SHP77 (cell line): ENCODE measurements at regions not wholly inside any gene's neighbourhood (a gene's known extent, or its start where the extent isn't known, plus 50 kb on each side); places are given as distances from the start of the nearest gene placed in this dataset.
A peak's percentile ranks its signal among the peaks of the same experiment; 100 is the strongest.

Experiments used
- DNase-seq, 2 experiments: peaks; one replicate each; lab custom pipeline; 2025; lab: John Stamatoyannopoulos, UW

DNA sequence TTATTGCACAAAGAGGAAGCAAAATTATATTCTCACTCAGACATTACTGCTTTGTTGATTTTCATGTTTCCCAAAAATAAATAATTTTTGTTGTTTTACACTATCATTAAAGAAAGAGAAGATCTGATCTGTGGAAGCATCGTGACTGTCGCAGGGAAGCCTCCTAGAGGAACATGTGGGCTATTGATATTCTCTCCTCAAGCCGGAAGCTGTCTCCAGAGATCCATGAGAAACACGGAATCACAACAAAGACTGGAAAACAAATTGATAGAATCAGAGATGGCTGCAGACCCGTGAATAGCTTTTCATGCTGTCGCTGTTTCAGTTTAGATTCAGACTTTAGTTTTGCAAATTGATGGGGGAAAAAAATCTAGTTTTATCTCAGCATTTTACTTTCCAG lies 235.2 kb upstream of the TMPO start:
- no peak for DNase-seq

DNA sequence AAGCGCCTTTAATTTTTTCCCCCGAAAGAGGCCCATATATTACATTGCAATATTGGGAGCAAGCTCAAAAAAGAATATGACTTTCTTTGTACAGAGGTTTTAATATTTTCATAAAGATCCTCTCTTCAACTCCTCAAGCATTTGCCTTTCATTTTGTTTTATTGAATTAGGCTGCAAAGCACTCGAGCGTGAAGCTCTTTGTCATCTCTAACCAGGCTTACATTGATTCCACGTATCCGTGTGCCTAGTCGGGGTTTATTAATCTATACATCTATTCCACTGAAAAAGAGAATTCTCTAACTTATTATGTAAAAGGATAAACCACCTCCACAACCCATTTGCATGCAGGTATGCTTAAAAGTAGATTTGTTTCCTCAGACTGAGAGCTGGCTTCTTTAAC lies 234.8 kb upstream of the TMPO start:
- DNase-seq, result no peak

DNA sequence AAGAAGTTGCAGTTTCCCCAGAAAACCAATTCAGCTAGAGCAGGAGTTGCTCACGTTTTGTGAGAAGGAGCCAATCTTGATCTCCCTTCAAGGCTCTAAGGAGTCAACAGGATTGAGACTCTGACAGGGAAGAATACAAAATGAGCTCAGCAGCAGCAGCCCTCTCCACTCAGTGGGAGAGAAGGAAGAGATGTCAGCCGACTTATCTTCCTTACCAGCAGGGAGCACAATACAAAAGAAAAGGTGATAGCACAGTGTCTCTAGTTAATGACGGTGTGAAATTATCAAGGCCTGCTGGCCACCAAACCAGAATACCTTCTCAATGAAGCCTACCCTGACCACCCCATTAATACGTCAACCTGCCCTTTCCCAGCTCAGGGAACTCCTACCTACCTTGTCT lies 223.6 kb upstream of the TMPO start:
- no peak for DNase-seq

DNA sequence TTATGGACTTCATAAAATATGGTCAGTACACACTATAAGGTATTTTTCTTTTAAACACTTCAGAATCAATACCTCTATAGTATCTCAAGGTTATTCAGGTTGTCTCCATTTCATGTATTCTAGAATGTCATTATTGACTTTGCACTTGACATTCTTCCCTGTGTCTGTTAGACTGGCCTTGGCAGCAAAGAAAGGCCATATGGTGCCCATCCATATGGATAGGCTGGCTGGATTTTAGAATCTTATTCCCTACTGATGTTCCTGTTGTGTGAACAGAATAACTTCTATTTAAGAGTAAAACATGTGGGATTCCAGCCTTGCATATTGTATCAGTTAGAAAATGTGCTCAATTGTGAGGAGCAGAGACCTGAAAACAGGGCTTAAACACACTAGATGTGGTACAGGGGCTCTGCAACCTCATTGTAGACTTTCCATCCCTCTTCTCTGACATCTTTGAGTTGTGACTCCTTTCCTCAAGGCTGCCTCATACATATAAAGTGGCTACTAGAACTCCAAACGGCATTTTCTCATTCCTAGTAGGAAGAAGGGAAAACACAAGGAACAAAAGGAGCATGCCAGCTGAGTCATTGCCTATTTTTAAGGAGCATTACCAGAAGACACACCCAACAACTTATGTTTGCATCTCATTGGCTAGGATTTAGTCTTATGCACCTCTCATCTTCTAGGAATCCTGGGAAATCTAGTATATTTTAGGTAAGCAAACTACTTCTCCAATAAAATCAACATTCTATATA lies 221.2 kb upstream of the TMPO start:
- peak; percentile 1 to 12 for DNase-seq

DNA sequence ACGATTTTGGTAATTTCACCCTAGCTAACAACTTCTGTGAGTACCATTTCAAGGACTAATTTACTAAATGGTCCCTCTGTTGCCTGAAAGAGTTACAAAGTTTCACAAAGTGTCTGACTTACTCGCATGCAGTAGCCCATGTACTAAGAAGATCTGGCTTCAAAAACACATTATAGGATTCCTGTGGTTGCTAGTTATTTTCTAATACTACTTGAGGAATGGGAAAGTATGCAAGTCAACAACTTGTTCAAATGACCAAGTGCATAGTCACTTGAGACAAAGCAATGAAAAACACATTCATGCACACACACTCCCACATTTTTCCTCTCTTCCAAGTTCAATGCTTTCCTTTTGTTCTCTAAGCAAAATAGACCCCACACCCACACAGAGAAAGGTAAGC lies 219.7 kb upstream of the TMPO start:
- DNase-seq, result no peak

DNA sequence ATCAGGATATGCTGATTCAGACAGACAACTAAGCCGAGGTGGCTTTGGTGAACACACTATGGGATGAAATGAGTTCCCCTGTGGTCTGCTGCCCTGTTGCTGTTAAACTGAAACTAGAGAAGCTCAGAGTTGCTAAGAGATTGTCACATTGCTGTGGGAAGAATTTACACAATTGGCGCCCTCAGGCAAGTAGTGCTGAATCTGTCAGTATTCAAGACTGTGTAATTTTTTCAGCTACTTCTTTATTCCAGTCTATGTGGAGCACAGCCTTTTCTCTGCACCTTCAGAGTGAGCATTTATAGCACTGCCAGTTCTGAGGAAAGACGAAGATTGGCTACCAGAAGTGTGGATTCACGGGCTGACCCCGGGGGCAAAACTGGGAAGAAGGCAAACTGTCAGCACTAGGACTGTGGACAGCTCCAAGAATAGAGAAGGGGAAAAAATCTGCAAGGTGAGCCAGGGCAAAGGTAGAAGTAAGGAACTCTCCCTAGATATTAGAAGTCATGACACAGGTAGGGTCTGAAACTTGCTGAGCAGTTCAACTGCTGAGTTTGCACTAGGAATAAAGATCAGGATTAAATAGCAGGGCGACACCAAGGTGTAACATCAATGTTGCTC lies 218.8 kb upstream of the TMPO start:
- no peak for DNase-seq

DNA sequence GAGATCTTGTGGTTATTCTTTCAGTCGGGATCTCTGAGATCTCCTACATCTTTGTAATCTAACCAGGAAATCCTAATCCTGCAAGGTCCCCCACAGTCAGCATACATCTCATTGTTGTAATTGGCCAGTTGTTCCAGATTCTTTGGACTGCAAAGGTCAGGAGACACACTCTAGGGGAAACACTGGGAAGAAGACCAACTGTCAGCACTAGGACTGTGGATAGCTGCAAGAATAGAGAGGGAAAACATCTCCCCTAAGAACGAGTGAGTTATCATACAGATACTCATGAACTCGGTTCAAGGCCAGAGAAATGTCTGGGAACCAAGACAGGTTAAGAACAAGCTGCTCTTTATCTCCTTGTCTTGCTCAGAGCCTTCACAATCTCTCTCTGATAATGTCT lies 217.9 kb upstream of the TMPO start:
- no peak for DNase-seq

DNA sequence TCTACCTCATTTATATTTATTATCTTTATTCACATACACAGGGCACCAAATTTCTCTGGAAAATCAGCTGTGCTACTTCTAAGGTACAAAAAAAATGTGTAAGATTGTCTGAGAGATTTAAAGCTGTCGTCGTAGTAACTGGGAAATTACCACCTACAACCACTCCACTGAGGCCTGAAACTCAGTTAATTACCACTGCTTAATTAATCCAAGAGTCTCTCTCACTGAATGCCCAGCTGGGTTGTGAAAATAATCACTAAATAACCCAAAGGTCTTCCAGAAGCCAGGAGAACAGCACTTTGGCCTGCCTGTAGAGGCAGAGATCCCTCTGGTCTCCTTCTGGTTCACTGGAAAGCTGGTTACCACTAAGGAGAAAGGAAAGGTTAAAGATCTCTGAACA lies 207.2 kb upstream of the TMPO start:
- DNase-seq, result no peak

DNA sequence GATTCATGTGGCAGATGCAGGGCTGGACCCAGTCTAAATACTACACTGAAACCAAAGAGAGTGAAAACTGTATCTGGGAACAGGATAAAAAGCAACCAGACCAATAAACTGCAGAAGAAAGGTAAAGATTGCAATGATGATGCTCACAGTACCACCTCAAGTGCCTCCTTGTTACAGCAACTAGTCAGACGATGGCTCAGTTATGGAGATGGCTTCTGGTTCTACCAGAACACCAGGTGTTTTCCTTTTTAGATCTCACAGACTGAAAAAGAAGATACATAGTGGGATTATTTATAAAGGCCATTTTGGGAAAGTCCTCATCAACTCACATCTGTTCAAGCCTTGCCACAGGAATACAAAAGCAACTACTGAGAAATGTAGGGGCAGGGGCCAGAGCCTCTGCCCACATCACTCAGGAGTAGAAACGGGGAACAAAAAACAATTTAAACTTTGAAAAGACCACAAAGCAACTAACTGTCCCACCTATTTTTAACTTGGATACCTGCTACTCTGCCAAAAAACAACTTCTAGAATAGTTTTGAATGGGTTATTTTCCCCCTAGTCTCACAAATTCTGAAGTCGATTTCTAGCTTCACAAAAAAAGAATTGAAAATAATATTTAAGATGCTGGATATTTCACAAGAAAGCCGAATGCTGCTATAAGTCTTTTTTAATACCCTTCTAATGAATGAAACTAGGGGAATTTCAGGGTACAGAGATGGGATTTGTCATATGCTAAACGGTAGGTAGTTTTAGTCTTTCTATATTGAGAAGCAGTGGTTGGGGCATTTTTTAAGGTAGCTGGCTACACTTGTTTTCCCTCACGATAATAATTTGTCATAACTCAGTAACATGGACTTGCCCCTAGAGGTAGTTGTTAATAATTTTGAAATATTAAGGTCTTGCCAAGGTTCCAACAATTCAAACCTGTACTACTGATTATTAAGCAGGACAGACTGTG lies 197.2 kb upstream of the TMPO start:
- no peak for DNase-seq

DNA sequence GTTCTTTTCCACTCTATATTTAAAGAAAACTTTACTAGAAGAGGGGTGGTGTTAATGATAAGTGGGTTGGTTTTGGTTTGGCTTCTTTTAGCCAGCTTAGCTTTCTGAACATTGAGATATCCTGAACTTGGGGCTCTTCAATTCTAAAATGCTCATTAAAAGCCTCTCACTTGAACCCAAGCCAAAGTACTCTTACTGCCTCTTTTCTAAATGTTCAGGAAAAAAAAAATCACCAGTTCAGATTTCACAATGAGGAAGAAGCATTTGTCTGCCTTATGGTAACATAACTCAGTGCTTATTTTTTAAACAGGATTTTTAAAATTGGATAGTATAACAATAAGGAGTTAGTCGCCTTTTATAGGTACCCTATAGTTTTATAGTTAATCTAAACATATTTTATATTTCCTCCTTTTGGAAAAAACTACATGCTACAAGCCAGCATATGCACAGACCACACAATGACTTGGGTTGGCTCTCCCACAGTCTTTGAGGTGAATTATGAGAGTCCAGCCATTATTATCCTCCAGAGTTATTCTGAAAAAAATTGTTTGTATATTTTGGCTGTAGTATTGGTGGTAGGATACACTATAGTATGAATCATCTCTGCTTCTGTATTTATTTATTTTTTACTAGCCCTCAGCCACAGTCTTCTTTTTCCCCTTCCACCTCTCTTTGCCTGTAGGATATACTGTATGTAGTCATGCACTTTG lies 195.5 kb upstream of the TMPO start:
- DNase-seq, result no peak

DNA sequence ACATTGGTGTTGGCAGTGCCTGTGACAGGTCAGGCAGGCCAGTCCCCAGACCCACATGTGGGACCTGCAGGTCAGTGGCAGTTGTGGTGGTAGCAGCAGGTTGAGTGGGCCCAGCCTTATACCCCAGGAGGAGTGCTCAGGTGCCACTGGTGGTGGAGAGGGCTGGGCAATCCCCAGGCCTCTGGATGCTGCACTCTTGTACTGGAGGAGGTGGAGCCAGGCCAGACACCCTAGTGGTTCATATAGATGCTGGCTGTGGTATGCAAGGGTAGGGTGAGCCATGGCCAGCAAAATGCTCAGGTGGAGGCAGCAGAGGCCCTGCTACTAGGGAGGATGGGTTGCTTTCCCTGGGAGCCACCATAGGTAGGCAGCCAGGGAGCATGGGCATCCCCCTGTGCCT lies 190.4 kb upstream of the TMPO start:
- no peak for DNase-seq

DNA sequence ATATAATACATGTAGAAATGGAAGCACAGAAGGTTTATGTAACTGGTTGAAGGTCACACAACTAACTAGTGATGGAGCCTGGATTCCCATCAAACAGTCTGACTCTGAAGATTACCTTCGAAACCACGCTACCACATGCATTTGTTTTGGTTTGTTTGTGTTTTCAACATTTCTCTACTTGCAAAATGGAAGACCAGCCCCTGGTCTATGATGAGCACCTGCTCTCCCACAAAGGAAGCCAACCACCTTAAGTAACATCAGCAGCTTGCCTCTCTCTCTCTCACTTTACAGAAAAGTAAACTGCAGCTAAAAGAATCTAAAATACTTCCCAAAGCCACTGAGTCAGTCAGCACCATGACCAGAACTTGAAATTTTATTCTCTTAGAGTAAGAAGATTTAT lies 186.9 kb upstream of the TMPO start:
- DNase-seq, result no peak

DNA sequence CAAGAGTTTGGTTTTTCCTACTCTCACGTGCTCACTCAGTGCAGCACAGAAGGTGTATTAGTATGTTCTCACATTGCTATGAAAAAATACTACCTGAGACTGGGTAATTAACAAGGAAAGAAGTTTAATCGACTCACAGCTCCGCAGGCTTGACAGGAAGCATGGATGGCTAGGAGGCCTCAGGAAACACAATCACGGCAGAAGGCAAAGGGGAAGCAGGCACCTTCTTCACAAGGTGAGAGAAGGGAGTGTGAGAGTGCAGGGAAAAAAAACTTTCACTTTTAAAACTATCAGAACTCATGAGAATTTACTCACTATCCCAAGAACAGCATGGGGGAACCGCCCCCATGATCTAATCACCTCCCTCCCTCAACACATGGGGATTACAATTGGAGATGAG lies 185.8 kb upstream of the TMPO start:
- no peak for DNase-seq

DNA sequence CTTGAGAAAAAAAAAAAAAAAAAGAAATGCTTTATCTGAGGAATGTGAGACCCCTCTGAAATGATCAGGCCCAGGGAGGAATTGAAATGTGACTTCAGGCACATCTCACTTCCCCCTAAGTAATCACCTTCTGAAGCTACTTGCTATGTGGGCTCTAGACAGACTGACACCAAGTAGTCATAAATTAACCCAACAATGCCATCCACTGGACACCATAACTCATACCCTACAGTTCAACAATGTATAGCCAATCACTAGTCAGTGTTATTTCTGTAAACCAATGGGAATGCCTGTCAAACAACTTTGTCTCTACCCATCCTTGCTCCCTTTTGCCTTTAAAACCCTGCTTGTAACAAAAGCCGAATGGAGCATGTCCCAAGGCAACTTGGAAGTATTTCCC lies 182.7 kb upstream of the TMPO start:
- no peak for DNase-seq

DNA sequence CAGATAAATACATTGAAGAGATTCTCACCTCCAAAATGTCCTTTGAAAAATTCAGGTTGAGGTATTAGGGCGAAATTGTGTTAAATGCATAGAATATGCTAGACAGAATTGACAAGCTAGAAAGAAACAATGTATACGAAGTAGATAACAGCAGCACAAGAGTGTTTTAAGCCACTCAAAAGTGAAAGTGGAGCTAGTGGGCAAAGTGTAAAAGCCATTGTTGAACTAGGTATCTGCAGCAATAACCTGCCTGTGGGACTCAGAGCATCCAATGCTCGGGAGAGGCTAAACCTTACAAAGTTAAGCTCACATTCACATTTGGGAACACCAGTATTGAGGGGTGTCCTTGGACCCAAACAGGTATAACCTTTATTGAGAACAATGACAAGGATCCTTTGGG lies 180.6 kb upstream of the TMPO start:
- no peak for DNase-seq

DNA sequence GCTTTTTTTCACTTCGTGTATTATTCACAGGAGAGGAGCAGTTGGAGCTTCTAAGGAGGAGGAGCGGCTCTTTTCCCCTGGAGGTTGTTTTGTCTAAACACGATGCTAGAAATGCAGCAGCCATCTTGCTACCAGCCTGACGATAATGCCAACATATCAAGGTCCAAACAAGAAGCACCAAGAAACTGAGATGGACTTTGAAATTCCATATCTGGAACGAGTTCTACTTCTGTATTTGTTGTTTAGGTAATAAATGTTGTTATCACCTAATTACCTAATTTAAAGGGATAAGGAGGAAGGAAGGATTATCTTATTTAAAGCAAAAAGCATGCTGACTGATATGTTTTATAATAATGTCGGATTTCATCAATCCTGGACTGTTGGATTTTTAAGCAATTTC lies 174.4 kb upstream of the TMPO start:
- no peak for DNase-seq

DNA sequence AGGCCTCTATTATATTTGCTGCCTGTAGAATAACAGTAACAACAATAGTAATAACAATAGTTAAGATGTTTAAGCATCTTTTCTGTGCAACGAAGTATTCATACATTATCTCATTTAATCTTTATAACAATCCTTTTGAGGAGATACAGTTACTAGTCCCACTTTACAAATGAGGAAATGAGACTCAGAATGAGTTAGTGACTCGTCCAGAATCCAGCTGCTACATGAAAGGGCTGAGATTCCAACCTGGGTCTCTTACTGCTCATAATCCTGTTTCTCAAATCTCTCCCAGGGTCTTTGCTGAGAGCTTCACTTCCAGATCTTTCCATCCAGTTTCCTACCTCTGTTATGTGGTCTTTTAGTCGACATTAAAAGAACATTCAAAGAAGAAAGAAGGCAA lies 173.7 kb upstream of the TMPO start:
- no peak for DNase-seq

DNA sequence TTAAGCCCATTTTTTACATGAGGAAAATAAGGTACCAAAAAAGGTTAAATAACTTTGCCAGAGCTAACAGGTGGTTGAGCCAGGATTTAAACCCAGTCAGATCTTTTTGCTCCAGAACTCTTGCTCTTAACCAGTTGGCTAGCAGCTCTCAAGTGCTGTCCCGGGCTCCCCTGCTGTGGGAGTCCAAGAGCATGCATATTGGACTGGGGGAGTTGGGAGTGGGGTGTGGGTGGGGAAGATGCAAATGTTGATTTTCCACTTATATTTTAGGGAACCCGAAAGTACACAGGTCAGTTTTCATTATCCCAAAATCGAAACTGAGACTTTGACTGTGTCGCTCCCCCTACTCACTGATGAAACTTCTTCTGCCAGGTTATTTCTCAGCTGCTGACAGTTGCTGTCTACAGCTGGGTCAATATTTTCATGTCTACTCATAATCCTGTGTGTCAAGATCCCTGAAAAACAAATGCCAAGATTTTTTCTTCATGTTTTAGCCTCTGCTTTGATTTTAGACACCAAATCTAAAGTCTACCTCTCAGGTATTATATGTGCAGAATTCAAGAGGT lies 172.3 kb upstream of the TMPO start:
- DNase-seq, result no peak

DNA sequence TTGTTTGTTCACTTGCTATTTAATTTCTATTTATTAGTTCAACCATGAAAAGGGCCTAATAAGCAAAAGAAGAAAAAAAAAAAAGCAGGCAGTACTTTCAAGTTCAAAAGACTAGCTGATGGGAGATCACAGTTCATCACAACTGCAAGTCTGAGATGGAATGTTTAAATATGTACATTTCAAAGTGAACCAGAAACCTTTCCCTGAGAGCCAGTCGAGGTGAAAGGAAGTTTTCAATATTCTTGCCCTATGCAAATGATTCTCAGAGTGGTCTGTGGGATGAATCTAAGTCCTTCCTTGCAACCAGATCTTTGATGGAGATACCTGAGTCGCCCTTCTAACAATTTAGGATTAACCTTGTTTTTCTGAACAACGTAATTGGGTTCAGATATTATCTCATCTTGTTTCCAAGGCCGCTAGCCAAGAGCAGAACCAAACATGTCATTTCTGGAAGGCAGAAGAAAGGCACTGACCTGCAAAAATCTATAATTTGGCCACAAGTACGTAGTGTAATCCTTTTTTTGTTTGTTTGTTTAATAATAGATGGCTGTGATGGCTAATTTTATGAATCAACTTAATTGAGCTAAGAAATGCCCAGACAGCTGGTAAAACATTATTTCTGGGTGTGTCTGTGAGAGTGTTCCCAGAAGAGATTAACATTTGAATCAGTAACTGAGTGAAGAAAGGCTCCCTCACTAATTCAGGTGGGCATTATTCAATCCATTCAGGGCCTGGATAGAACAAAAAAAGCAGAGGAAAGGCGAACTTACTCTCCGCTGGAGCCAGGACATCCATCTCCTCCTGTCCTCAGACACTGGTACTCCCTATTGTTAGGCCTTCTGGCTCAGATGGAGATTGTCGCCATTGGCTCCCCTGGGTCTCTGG lies 171.1 kb upstream of the TMPO start:
- no peak for DNase-seq

DNA sequence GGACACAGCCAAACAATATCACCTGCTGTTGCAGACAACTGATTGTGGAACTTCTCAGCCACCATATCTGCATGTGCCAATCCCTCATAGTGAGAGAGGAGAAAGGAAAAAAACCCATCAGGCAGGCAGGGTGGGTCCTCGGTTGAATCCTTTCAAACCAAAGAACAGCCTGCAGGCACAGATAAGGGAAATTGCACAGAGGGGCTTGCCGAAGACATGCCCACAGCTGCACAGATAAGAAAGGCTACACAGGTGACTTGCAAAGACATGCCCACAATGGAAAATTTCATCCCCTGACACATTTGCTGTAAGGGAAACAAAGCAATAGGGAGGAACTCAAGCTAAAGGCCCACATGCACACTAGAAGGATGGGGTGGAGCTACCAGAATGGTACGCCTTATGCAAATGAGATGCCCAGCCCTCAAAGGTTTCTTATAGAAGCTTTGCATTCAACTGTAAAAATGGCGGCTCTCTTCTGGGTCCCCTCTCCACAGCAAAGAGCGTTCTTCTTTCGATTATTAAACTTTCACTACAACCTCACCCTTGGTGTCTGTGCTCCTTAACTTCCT lies 170.0 kb upstream of the TMPO start:
- DNase-seq, result no peak

DNA sequence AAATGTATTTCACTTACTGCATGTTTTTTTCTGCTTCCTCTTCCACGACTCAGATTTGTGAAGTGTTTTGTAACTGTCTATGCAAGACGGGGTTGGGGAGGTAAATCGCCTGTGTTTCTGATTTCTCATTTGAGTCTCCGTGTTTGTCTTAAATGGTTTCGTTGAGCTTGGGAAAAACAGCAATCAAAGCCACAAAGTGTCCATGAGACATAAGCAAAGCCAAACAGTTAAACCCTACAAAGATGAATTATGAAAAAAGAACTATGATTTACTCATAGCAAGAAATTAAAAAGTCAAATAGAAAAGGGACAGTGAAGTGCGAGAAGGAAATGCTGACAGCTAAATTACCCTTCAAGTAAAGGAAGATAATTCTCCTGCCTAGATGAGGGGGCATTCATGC lies 164.3 kb upstream of the TMPO start:
- DNase-seq, result no peak
